D721Med (cell line): ENCODE measurements at regions not wholly inside any gene's neighbourhood (a gene's known extent, or its start where the extent isn't known, plus 50 kb on each side); places are given as distances from the start of the nearest gene placed in this dataset.

Source experiments
- DNase-seq: peaks from one replicate; pipeline ENCODE4 v3.0.0; 2011; ENCODE audit warnings: low spot score; ENCODE audit not compliant: insufficient read length
- FAIRE-seq: peaks from 2 replicates; lab custom pipeline; 2011; peaks lifted over from hg19 to GRCh38; lab: Jason Lieb, UNC
- CTCF ChIP-seq: IDR thresholded peaks from 2 replicates; pipeline ENCODE4 v1.5.1; 2012; ENCODE audit warnings: mild to moderate bottlenecking, control low read depth; ENCODE audit not compliant: insufficient read depth; ENCODE audit errors: missing control alignments

- DNase-seq, result no peak
- no peak for TF ChIP-seq CTCF
- no peak for FAIRE-seq
These were observed 101.2 kb upstream of the COL21A1 start for GRCh38 chr6:56348578-56348977.

- DNase-seq, result no peak
- no peak for TF ChIP-seq CTCF
- no peak for FAIRE-seq
These were observed 100.1 kb upstream of the COL21A1 start for GRCh38 chr6:56347526-56347925.

- FAIRE-seq (no peak), DNase-seq (no peak)
- TF ChIP-seq CTCF, result no peak
These were observed 99.6 kb upstream of the COL21A1 start for GRCh38 chr6:56346958-56347357.

- no peak for TF ChIP-seq CTCF
- DNase-seq (no peak), FAIRE-seq (no peak)
These were observed 98.1 kb upstream of the COL21A1 start for GRCh38 chr6:56345376-56345995.

GRCh38 chr6:56343295-56343694 lies 95.9 kb upstream of the COL21A1 start:
- TF ChIP-seq CTCF, result no peak
- DNase-seq (no peak), FAIRE-seq (no peak)

- no peak for TF ChIP-seq CTCF
- no peak for FAIRE-seq
These were observed 92.1 kb upstream of the COL21A1 start for GRCh38 chr6:56339524-56339923.

GRCh38 chr6:56335726-56336125 lies 88.3 kb upstream of the COL21A1 start:
- TF ChIP-seq CTCF, result no peak
- FAIRE-seq, result no peak
- DNase-seq, result no peak

More at GRCh38 chr6:56339524-56339923, 92.1 kb upstream of the COL21A1 start:
- DNase-seq, result no peak
